Pancreas (tissue), 10 donors: ENCODE measurements at regions not wholly inside any gene's neighbourhood (a gene's known extent, or its start where the extent isn't known, plus 50 kb on each side); places are given as distances from the start of the nearest gene placed in this dataset.

Source experiments
- ATAC-seq, 4 donors: fragments of 200-7000 bp; cut with Tn5 transposase; one replicate each; pipeline versions ENCODE4 v1.8.0 to v1.9.1; 2020; ENCODE audit warnings: mild to moderate bottlenecking in 4 of 4, moderate library complexity in 4 of 4
- DNase-seq, 6 donors: peaks; one replicate each; pipeline ENCODE4 v3.0.0-alpha.2; 2020
- FAIRE-seq: peaks from 2 replicates; lab custom pipeline; 2012; peaks lifted over from hg19 to GRCh38; lab: Jason Lieb, UNC
- H3K27ac ChIP-seq, 4 donors: fragments of 200-600 bp; sonication (generic); 1 replicate in 3 of 4; 2 replicates in 1 of 4; pipeline versions ENCODE4 v1.5.0 to v1.8.0; 2020
- H3K27me3 ChIP-seq, 4 donors: fragments of 200-600 bp; one replicate each; pipeline ENCODE4 v1.8.0; 2021
- H3K36me3 ChIP-seq, 3 donors: fragments of 200-600 bp; sonication (generic) in 1 of 3; one replicate each; pipeline versions ENCODE4 v1.5.0 to v1.8.0; 2020 to 2021
- H3K4me1 ChIP-seq, 3 donors: fragments of 200-600 bp; one replicate each; pipeline ENCODE4 v1.8.0; 2021
- H3K4me3 ChIP-seq, 4 donors: fragments of 200-600 bp; sonication (generic) in 2 of 4; one replicate each; pipeline versions ENCODE4 v1.5.0 to v1.8.0; 2020 to 2021
- H3K9me3 ChIP-seq, 4 donors: fragments of 200-600 bp; one replicate each; pipeline ENCODE4 v1.8.0; 2021
- WGBS, 2 donors: extraction: QIAGEN DNeasy Blood & Tissue Kit; methylation state at CpG; one replicate each; pipeline ENCODE4 v1.1.7; 2013; 5-methylcytosine and 5-hydroxymethylcytosine counted together
- intact Hi-C, 3 donors: fragments of 100-400 bp; cut with DNase I; formaldehyde crosslinking; loops; one replicate each; pipeline versions ENCODE4 v1.11.1 to v1.14.2; 2022
- TF ChIP-seq, protein P1 (sequence below), 4 donors: fragments of 200-600 bp; sonication (generic) in 3 of 4; IDR thresholded peaks; one replicate each; pipeline versions ENCODE4 v1.5.0 to v1.8.0; 2021; ENCODE audit warnings: antibody characterized with exemption in 4 of 4
- donor health status: healthy with polysubstance abuse.
- donor health status: DM: no; HTN: no; CAD: no; lungs with moderate emphysema.
- donor health status: DM: no; HTN: no; CAD: no.
- donor health status: control.
- donor health status: control.
- donor health status: Bipolar disorder and iron deficiency.
- donor health status: DM: yes; HTN: yes; CAD: no.
- donor health status: DM: no; HTN: no; CAD: no.
- donor health status: DM: no; HTN: no; CAD: no.
- donor health status: DM: yes; HTN: yes; CAD: no.

DNA sequence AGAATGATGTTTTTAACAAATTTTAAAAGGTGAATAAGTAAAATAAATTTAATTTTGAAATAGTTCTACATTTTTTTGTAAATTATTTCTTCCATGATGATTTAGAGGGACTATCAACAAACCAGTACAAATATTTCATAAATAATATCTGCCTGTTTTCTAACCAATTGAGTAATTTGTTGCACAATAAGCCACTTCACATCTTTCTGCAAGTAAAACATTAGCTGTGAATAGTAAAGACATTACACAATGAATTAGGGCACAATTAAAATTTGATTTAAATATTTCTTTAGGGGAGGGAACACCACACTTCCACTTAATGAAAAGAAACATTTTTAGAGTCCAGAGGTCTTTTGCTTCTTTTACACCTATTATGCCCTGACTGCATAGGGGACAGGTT lies 118.4 kb upstream of the PTPRK start:
- H3K4me1 ChIP-seq = no peaks in the 10 kb centered on the region
- intact Hi-C loops = no loop called here
- TF ChIP-seq, protein P1, sequence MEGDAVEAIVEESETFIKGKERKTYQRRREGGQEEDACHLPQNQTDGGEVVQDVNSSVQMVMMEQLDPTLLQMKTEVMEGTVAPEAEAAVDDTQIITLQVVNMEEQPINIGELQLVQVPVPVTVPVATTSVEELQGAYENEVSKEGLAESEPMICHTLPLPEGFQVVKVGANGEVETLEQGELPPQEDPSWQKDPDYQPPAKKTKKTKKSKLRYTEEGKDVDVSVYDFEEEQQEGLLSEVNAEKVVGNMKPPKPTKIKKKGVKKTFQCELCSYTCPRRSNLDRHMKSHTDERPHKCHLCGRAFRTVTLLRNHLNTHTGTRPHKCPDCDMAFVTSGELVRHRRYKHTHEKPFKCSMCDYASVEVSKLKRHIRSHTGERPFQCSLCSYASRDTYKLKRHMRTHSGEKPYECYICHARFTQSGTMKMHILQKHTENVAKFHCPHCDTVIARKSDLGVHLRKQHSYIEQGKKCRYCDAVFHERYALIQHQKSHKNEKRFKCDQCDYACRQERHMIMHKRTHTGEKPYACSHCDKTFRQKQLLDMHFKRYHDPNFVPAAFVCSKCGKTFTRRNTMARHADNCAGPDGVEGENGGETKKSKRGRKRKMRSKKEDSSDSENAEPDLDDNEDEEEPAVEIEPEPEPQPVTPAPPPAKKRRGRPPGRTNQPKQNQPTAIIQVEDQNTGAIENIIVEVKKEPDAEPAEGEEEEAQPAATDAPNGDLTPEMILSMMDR (IDR thresholded peaks at IDR 0.05) = no peak
- no peak overlapping the region for H3K4me3 ChIP-seq
- no peaks in the 10 kb centered on the region for H3K9me3 ChIP-seq
- ATAC-seq (no peak), DNase-seq (no peak), FAIRE-seq (no peak)
- H3K36me3 ChIP-seq = no peaks in the 10 kb centered on the region
- no peaks in the 10 kb centered on the region for H3K27me3 ChIP-seq
- no peak overlapping the region for H3K27ac ChIP-seq

DNA sequence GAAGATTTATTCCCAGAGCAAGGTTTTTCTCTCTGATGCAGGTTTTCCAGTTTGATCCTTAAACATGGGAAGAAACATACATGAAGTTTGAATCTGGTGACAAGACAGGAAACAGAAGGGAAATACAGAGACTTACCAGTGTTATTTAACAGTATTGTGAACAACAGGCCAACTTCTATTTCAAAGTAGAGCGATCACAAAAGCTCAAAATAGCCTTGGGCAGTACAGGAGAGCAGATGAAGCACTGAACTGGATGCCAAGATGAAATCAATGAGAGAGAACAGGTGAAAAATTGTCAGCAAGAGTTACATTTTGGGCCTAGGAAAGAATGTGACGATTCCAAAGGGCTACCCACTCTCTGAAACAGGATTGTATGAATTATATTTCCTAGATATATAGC lies 114.8 kb upstream of the PTPRK start:
- Histone ChIP-seq H3K27ac (no peak overlapping the region), H3K4me3 (no peak overlapping the region), H3K9me3 (no peaks in the 10 kb centered on the region), H3K36me3 (no peaks in the 10 kb centered on the region), H3K4me1 (peaks cover 0 to 6% (median 4%) of the 10 kb centered on the region in 3 donors), H3K27me3 (no peaks in the 10 kb centered on the region)
- intact Hi-C loops = no loop called here
- ATAC-seq (no peak), DNase-seq (no peak), FAIRE-seq (no peak)
- TF ChIP-seq, protein P1 (IDR thresholded peaks at IDR 0.05) = no peak
- 75 to 78% methylated on average over 2 of the region's 2 CpGs for WGBS, 2 donors

DNA sequence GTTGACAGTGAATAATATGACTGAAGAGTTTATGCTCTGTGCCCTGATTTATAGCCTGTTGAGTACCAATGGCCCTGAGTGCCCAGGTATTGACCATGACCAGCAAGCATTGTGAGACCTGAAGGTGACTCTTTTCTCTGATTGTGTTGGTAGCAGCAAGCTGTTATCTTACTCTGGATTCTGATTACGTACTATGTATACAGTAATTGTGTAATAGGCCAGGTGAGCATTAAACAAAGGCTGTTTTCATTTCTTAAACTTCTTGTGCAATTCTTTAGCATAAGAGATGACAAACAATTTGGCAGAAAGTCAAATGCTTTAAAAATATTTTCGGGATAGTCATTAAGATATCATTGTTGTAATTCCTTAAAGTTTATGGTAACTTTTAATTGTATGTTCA lies 111.7 kb upstream of the PTPRK start:
- 22 to 24% methylated on average over 2 of the region's 2 CpGs for WGBS, 2 donors
- peak; percentile 69 to 86 (median 73) for ATAC-seq
- intact Hi-C loops = no loop called here
- no peak for FAIRE-seq
- H3K27ac ChIP-seq = no peak overlapping the region
- peaks cover 0 to 6% (median 4%) of the 10 kb centered on the region in 3 donors for H3K4me1 ChIP-seq
- no peaks in the 10 kb centered on the region for H3K27me3 ChIP-seq
- H3K4me3 ChIP-seq = no peak overlapping the region
- peak in 1 of 6 donors; percentile 8 for DNase-seq
- no peaks in the 10 kb centered on the region for H3K36me3 ChIP-seq
- TF ChIP-seq, protein P1 (IDR thresholded peaks at IDR 0.05) = no peak
- no peaks in the 10 kb centered on the region for H3K9me3 ChIP-seq

DNA sequence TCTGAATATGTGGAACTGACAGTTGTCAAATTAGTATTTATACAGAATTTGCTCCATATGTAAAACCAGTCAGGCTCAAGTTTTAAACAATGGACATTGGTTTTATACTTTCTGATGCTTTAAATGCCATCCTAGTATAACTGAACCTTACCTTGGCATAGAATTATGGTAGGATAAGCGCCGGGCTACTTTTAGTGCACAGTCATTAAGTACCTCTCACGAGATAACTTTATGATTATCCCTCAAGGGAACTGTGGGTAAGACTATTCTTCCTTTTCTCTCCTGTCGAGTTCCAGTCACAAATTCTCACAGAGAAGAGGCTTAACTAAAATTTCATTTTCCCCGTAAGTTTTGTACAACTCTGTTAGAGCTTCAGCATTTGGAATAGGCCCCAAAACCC lies 110.6 kb upstream of the PTPRK start:
- no peak overlapping the region for H3K4me3 ChIP-seq
- no peaks in the 10 kb centered on the region for H3K27me3 ChIP-seq
- intact Hi-C loops = no loop called here
- H3K27ac ChIP-seq = no peak overlapping the region
- TF ChIP-seq, protein P1 (IDR thresholded peaks at IDR 0.05) = no peak
- H3K4me1 ChIP-seq = peaks cover 0 to 6% (median 4%) of the 10 kb centered on the region in 3 donors
- DNase-seq (no peak), FAIRE-seq (no peak), ATAC-seq (no peak)
- H3K36me3 ChIP-seq = no peaks in the 10 kb centered on the region
- WGBS, 2 donors = 87 to 96% methylated on average over 5 of the region's 5 CpGs
- no peaks in the 10 kb centered on the region for H3K9me3 ChIP-seq

DNA sequence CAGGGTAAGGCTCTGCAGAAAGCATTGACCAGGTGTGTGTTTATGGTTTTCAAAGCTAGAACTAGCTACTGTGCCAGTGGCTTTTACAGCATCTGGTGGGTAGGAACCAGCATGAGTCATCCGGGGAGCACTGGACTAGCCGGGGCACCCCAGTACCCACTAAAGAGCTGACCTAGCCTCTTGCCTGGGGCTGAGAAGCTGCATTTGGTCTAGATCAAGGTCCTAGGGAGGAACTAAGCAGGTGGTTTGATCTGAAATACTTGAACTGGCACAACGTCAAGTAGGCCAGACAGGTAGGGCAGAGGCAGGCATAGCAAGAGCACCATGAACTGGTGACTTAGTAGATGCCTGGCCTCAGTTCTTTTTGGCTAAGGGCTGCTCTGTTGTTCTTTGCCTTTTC lies 109.8 kb upstream of the PTPRK start:
- H3K27me3 ChIP-seq = no peaks in the 10 kb centered on the region
- ATAC-seq (peak; percentile 74 to 94 (median 82)), FAIRE-seq (no peak), DNase-seq (peak in 4 of 6 donors; percentile 19 to 33 (median 24))
- H3K36me3 ChIP-seq = no peaks in the 10 kb centered on the region
- no peak overlapping the region for H3K27ac ChIP-seq
- WGBS, 2 donors = 38% methylated on average over 3 of the region's 3 CpGs
- H3K4me3 ChIP-seq = no peak overlapping the region
- H3K4me1 ChIP-seq = peaks cover 0 to 6% (median 4%) of the 10 kb centered on the region in 3 donors
- TF ChIP-seq, protein P1 (IDR thresholded peaks at IDR 0.05) = no peak
- H3K9me3 ChIP-seq = no peaks in the 10 kb centered on the region
- intact Hi-C loops = no loop called here
